ENCODE measurements at regions not wholly inside any gene's neighbourhood (a gene's known extent, or its start where the extent isn't known, plus 50 kb on each side); places are given as distances from the start of the nearest gene placed in this dataset.

GRCh38 chr6:28766426-28766825, 157.4 kb downstream of the TRIM27 start:
- TF ChIP-seq, protein P1, sequence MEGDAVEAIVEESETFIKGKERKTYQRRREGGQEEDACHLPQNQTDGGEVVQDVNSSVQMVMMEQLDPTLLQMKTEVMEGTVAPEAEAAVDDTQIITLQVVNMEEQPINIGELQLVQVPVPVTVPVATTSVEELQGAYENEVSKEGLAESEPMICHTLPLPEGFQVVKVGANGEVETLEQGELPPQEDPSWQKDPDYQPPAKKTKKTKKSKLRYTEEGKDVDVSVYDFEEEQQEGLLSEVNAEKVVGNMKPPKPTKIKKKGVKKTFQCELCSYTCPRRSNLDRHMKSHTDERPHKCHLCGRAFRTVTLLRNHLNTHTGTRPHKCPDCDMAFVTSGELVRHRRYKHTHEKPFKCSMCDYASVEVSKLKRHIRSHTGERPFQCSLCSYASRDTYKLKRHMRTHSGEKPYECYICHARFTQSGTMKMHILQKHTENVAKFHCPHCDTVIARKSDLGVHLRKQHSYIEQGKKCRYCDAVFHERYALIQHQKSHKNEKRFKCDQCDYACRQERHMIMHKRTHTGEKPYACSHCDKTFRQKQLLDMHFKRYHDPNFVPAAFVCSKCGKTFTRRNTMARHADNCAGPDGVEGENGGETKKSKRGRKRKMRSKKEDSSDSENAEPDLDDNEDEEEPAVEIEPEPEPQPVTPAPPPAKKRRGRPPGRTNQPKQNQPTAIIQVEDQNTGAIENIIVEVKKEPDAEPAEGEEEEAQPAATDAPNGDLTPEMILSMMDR (IDR thresholded peaks at IDR 0.05; ENCODE audit: poor library complexity, severe bottlenecking): no peak
- TF ChIP-seq EZH2 (IDR thresholded peaks at IDR 0.05; ENCODE audit: borderline replicate concordance, insufficient read depth, low read length, poor library complexity, severe bottlenecking): no peak
- no peak for TF ChIP-seq POLR2AphosphoS5 (IDR thresholded peaks at IDR 0.05)
- TF ChIP-seq EP300 (conservative IDR thresholded peaks at IDR 0.05; ENCODE audit: poor library complexity, severe bottlenecking): no peak
- TF ChIP-seq REST (IDR thresholded peaks at IDR 0.05; ENCODE audit: borderline replicate concordance): no peak
- TF ChIP-seq RAD21 (conservative IDR thresholded peaks at IDR 0.05): no peak

Measured in neural cell (in vitro differentiated cells).